HK-2 (cell line): ENCODE measurements at regions not wholly inside any gene's neighbourhood (a gene's known extent, or its start where the extent isn't known, plus 50 kb on each side); places are given as distances from the start of the nearest gene placed in this dataset.
"Not testable (repeated sequence)": the region's sequence is repeated elsewhere in the genome, so short reads cannot be mapped to it uniquely, and the experiment has no call there.

Experiments used
- DNase-seq: peaks from one replicate; pipeline ENCODE4 v3.0.0-alpha.2; 2018; ENCODE audit not compliant: unreplicated experiment

GRCh38 chr5:21482983-21483650 lies 1370.0 kb downstream of the CDH12 start:
- not testable (repeated sequence) for DNase-seq

- not testable (repeated sequence) for DNase-seq
Measured at GRCh38 chr5:21482522-21482921, 1370.6 kb downstream of the CDH12 start.

GRCh38 chr5:21481320-21482270 lies 1371.5 kb downstream of the CDH12 start:
- not testable (repeated sequence) for DNase-seq

GRCh38 chr5:21480054-21480453 lies 1373.1 kb downstream of the CDH12 start:
- DNase-seq = not testable (repeated sequence)

GRCh38 chr5:21473981-21474380 lies 1379.2 kb downstream of the CDH12 start:
- DNase-seq = not testable (repeated sequence)

GRCh38 chr5:21473436-21473835 lies 1379.7 kb downstream of the CDH12 start:
- not testable (repeated sequence) for DNase-seq

GRCh38 chr5:21471691-21472090 lies 1381.5 kb downstream of the CDH12 start:
- DNase-seq = not testable (repeated sequence)

- DNase-seq = peak; percentile 24
Measured at GRCh38 chr5:21469523-21470101, 1383.5 kb downstream of the CDH12 start.

GRCh38 chr5:21467544-21467943 lies 1385.6 kb downstream of the CDH12 start:
- DNase-seq = not testable (repeated sequence)

- DNase-seq = not testable (repeated sequence)
Measured at GRCh38 chr5:21459744-21460073, 1393.4 kb downstream of the CDH12 start.

GRCh38 chr5:21452449-21452848 lies 1400.7 kb downstream of the CDH12 start:
- no peak for DNase-seq

- DNase-seq = no peak
Measured at GRCh38 chr5:21432646-21433045, 1420.5 kb downstream of the CDH12 start.

GRCh38 chr5:21424907-21425306 lies 1428.2 kb downstream of the CDH12 start:
- no peak for DNase-seq

- no peak for DNase-seq
Measured at GRCh38 chr5:21419383-21419782, 1431.4 kb upstream of the CDH18 start.

- not testable (repeated sequence) for DNase-seq
Measured at GRCh38 chr5:21402089-21402488, 1414.1 kb upstream of the CDH18 start.

- DNase-seq = no peak
Measured at GRCh38 chr5:21398511-21398910, 1410.5 kb upstream of the CDH18 start.

- DNase-seq = no peak
Measured at GRCh38 chr5:21397693-21398092, 1409.7 kb upstream of the CDH18 start.

- DNase-seq = no peak
Measured at GRCh38 chr5:21391506-21391905, 1403.5 kb upstream of the CDH18 start.

- DNase-seq = not testable (repeated sequence)
Measured at GRCh38 chr5:21360754-21361153, 1372.8 kb upstream of the CDH18 start.

GRCh38 chr5:21341948-21342261 lies 1353.9 kb upstream of the CDH18 start:
- peak; percentile 1 for DNase-seq

- DNase-seq = peak; percentile 16
Measured at GRCh38 chr5:21341203-21341947, 1353.4 kb upstream of the CDH18 start.

GRCh38 chr5:21340233-21340632 lies 1352.2 kb upstream of the CDH18 start:
- not testable (repeated sequence) for DNase-seq
